BLaER1 treated with 17β-estradiol and CSF1 and Interleukin-3, amounts not matched to agents 10 nM and 100 nM (cell line): ENCODE measurements at regions not wholly inside any gene's neighbourhood (a gene's known extent, or its start where the extent isn't known, plus 50 kb on each side); places are given as distances from the start of the nearest gene placed in this dataset.

Experiments used
- H3K27ac ChIP-seq, 11 experiments: shearing (Covaris generic); formaldehyde crosslinking; 2 replicates each; pipeline ENCODE4 v1.8.1; 2022
- H3K27me3 ChIP-seq, 11 experiments: shearing (Covaris generic); formaldehyde crosslinking; 2 replicates each; pipeline ENCODE4 v1.8.1; 2022
- H3K36me3 ChIP-seq, 11 experiments: shearing (Covaris generic); formaldehyde crosslinking; 2 replicates each; pipeline ENCODE4 v1.8.1; 2022
- H3K4me1 ChIP-seq, 10 experiments: shearing (Covaris generic); formaldehyde crosslinking; 2 replicates each; pipeline ENCODE4 v1.8.1; 2022
- H3K4me2 ChIP-seq, 11 experiments: shearing (Covaris generic); formaldehyde crosslinking; 2 replicates each; pipeline ENCODE4 v1.8.1; 2022
- H3K4me3 ChIP-seq, 10 experiments: shearing (Covaris generic); formaldehyde crosslinking; 2 replicates each; pipeline ENCODE4 v1.8.1; 2022
- H3K9ac ChIP-seq, 11 experiments: shearing (Covaris generic); formaldehyde crosslinking; 2 replicates each; pipeline ENCODE4 v1.8.1; 2022
- H3K9me3 ChIP-seq, 11 experiments: shearing (Covaris generic); formaldehyde crosslinking; replicated peaks in 1 of 11; 2 replicates each; pipeline ENCODE4 v1.8.1; 2022
- H4K20me1 ChIP-seq, 11 experiments: shearing (Covaris generic); formaldehyde crosslinking; 2 replicates each; pipeline ENCODE4 v1.8.1; 2022
- Cebpa-rat ChIP-seq, 11 experiments: shearing (Covaris generic); IDR thresholded peaks; 2 replicates each; pipeline ENCODE4 v1.8.1; 2022

- Histone ChIP-seq H3K4me2 (no peak overlapping the region), H3K27ac (no peak overlapping the region), H3K27me3 (no peaks in the 10 kb centered on the region), H3K4me3 (no peak overlapping the region), H3K36me3 (no peaks in the 10 kb centered on the region), H3K9ac (no peak overlapping the region), H3K4me1 (peaks cover 0 to 26% (median 2%) of the 10 kb centered on the region in 10 experiments; a peak in 8 of 20 replicates), H3K9me3 (peaks cover 2 to 7% (median 4%) of the 10 kb centered on the region in 11 experiments), H4K20me1 (no peaks in the 10 kb centered on the region)
- no peak for TF ChIP-seq Cebpa-rat (IDR thresholded peaks at IDR 0.05)
Measured at GRCh38 chr21:18769599-18769998, 366.0 kb upstream of the TMPRSS15 start.

- H3K27me3 ChIP-seq: no peaks in the 10 kb centered on the region
- H3K9me3 ChIP-seq: peaks cover 8 to 13% (median 10%) of the 10 kb centered on the region in 11 experiments
- H3K4me3 ChIP-seq: no peak overlapping the region
- no peaks in the 10 kb centered on the region for H4K20me1 ChIP-seq
- H3K36me3 ChIP-seq: no peaks in the 10 kb centered on the region
- H3K4me1 ChIP-seq: peaks cover 0 to 13% (median 0%) of the 10 kb centered on the region in 10 experiments; a peak in 7 of 20 replicates
- H3K9ac ChIP-seq: no peak overlapping the region
- no peak for TF ChIP-seq Cebpa-rat (IDR thresholded peaks at IDR 0.05)
- no peak overlapping the region for H3K27ac ChIP-seq
- peak overlapping the region in 2 of 11 experiments; percentile 36 to 37; a peak in 2 of 22 replicates for H3K4me2 ChIP-seq
Measured at GRCh38 chr21:18771845-18772380, 368.3 kb upstream of the TMPRSS15 start.

- peaks cover 8 to 13% (median 10%) of the 10 kb centered on the region in 11 experiments for H3K9me3 ChIP-seq
- 0 out of 22 replicates have a peak overlapping the region, but pooled peaks of 1 of the 11 experiments have one; percentile 3 for H3K27ac ChIP-seq
- no peak overlapping the region for H3K4me3 ChIP-seq
- TF ChIP-seq Cebpa-rat (IDR thresholded peaks at IDR 0.05): no peak
- H3K4me1 ChIP-seq: peaks cover 0 to 13% (median 0%) of the 10 kb centered on the region in 10 experiments; a peak in 7 of 20 replicates
- H3K27me3 ChIP-seq: no peaks in the 10 kb centered on the region
- no peak overlapping the region for H3K9ac ChIP-seq
- no peaks in the 10 kb centered on the region for H3K36me3 ChIP-seq
- H3K4me2 ChIP-seq: peak overlapping the region in 3 of 11 experiments; percentile 31 to 37 (median 36); a peak in 4 of 22 replicates
- no peaks in the 10 kb centered on the region for H4K20me1 ChIP-seq
Measured at GRCh38 chr21:18772404-18772803, 368.8 kb upstream of the TMPRSS15 start.

DNA sequence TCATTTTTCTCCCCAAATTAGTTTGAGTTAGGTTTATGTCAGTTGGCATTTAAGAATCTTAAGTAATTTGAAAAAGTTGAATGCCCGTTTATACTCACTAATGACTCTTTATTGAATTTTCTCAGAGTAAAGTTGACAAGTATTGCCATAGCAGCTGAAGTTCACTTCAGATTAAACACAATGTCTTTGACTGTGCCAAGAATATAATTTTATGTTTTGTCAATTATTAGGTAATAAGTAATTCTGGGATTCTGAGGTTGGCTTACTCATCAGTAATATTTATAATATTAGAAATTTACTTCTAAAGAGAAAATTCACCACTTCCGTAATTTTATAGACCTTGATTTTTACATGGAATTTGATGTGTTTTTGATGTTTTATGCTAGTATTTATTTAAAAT, 369.3 kb upstream of the TMPRSS15 start:
- no peaks in the 10 kb centered on the region for H3K27me3 ChIP-seq
- H3K4me2 ChIP-seq: peak overlapping the region in 3 of 11 experiments; percentile 31 to 37 (median 36); a peak in 4 of 22 replicates
- H4K20me1 ChIP-seq: no peaks in the 10 kb centered on the region
- peaks cover 8 to 13% (median 10%) of the 10 kb centered on the region in 11 experiments for H3K9me3 ChIP-seq
- H3K9ac ChIP-seq: no peak overlapping the region
- peaks cover 0 to 13% (median 0%) of the 10 kb centered on the region in 10 experiments; a peak in 7 of 20 replicates for H3K4me1 ChIP-seq
- 0 out of 22 replicates have a peak overlapping the region, but pooled peaks of 1 of the 11 experiments have one; percentile 3 for H3K27ac ChIP-seq
- H3K4me3 ChIP-seq: no peak overlapping the region
- no peaks in the 10 kb centered on the region for H3K36me3 ChIP-seq
- no peak for TF ChIP-seq Cebpa-rat (IDR thresholded peaks at IDR 0.05)

DNA sequence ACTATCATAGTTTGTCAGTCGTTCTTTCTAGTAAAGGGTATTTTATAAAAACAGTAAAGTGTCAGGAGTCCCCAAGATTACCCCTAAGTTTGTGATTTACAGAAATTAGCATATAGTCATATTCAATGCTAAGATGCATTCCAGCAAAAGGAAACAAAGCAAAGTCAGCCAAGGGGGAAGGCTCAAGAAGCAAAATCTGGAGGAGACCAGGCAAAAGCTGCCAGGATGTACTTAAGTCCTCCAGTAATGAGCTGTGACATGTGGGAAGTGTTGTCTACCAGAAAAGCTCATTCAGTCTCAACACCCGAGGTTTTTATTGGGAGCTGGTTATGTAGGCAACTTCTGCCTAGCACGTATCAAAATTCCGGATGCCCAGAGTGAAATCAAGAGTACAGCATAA, 373.4 kb upstream of the TMPRSS15 start:
- Histone ChIP-seq H3K36me3 (no peaks in the 10 kb centered on the region), H3K4me1 (peaks cover 0 to 10% (median 0%) of the 10 kb centered on the region in 10 experiments; a peak in 7 of 20 replicates), H3K4me3 (no peak overlapping the region), H3K9ac (no peak overlapping the region), H3K9me3 (peaks cover 8 to 13% (median 10%) of the 10 kb centered on the region in 11 experiments), H3K27ac (no peak overlapping the region), H3K27me3 (no peaks in the 10 kb centered on the region), H4K20me1 (no peaks in the 10 kb centered on the region), H3K4me2 (no peak overlapping the region)
- no peak for TF ChIP-seq Cebpa-rat (IDR thresholded peaks at IDR 0.05)

DNA sequence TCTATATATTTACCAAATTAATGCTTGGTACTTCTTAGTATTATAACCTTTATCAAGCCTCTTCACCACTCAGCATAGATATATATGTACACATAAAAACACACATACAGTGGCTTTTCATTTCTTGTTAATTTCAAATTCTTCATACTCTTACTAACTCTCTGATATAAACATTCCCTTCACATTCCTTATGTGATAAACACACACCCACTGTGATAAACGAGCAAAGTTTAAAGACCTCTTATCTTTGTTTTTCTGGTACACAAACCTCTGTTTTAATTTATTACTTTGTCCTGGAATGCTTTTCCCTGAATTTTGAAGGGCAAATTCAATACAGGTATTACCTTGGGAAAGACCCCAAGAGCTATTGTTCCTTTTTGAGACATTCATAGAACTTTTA, 379.1 kb upstream of the TMPRSS15 start:
- Histone ChIP-seq H3K27me3 (no peaks in the 10 kb centered on the region), H3K4me2 (no peak overlapping the region), H3K4me1 (no peaks in the 10 kb centered on the region), H3K9ac (no peak overlapping the region), H3K4me3 (no peak overlapping the region), H4K20me1 (no peaks in the 10 kb centered on the region), H3K9me3 (no peaks in the 10 kb centered on the region), H3K36me3 (no peaks in the 10 kb centered on the region), H3K27ac (no peak overlapping the region)
- no peak for TF ChIP-seq Cebpa-rat (IDR thresholded peaks at IDR 0.05)

GRCh38 chr21:18801468-18801867, 397.9 kb upstream of the TMPRSS15 start:
- Histone ChIP-seq H3K9me3 (peaks cover 0 to 4% (median 0%) of the 10 kb centered on the region in 11 experiments; a peak in 2 of 22 replicates), H3K4me3 (no peak overlapping the region), H4K20me1 (no peaks in the 10 kb centered on the region), H3K4me2 (no peak overlapping the region), H3K27ac (no peak overlapping the region), H3K4me1 (peaks cover 0 to 11% (median 7%) of the 10 kb centered on the region in 10 experiments; a peak in 9 of 20 replicates), H3K9ac (no peak overlapping the region), H3K36me3 (no peaks in the 10 kb centered on the region), H3K27me3 (no peaks in the 10 kb centered on the region)
- TF ChIP-seq Cebpa-rat (IDR thresholded peaks at IDR 0.05): no peak

- peak overlapping the region in 5 of 11 experiments; percentile 10 to 49 (median 31); a peak in 9 of 22 replicates for H3K4me2 ChIP-seq
- H3K4me1 ChIP-seq: peaks cover 0 to 11% (median 7%) of the 10 kb centered on the region in 10 experiments; a peak in 9 of 20 replicates
- TF ChIP-seq Cebpa-rat (IDR thresholded peaks at IDR 0.05): no peak
- H3K27ac ChIP-seq: no peak overlapping the region
- no peaks in the 10 kb centered on the region for H3K27me3 ChIP-seq
- H4K20me1 ChIP-seq: no peaks in the 10 kb centered on the region
- no peak overlapping the region for H3K4me3 ChIP-seq
- H3K36me3 ChIP-seq: no peaks in the 10 kb centered on the region
- H3K9me3 ChIP-seq: peaks cover 0 to 8% (median 0%) of the 10 kb centered on the region in 11 experiments; a peak in 6 of 22 replicates
- H3K9ac ChIP-seq: no peak overlapping the region
Measured at GRCh38 chr21:18803624-18804023, 400.0 kb upstream of the TMPRSS15 start.

DNA sequence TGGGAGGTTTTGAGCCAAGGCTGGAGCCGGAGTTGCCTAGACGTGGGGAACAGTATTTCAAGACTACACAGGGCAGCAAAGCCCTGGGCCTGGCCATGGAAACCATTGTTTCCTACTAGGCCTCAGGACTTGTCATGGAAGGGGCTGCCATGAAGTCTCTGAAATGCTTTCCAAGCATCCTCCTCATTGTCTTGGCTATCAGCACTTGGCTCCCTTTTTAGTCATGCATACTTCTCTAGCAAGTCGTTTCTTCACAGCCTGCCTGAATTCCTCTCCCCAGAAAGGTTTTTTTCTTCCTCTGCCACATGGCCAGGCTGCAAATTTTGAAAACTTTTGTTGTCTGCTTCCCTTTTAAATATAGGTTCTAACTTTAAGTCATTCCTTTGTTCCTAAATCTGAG, 406.6 kb upstream of the TMPRSS15 start:
- H4K20me1 ChIP-seq: no peaks in the 10 kb centered on the region
- H3K27ac ChIP-seq: peak overlapping the region in 2 of 11 experiments; percentile 45 to 81; a peak in 3 of 22 replicates
- no peak overlapping the region for H3K4me3 ChIP-seq
- no peak overlapping the region for H3K4me2 ChIP-seq
- H3K9ac ChIP-seq: no peak overlapping the region
- H3K36me3 ChIP-seq: no peaks in the 10 kb centered on the region; a peak in 1 of 22 replicates
- TF ChIP-seq Cebpa-rat (IDR thresholded peaks at IDR 0.05): no peak
- peaks cover 6 to 30% (median 19%) of the 10 kb centered on the region in 11 experiments; a peak in 19 of 22 replicates for H3K9me3 ChIP-seq
- no peaks in the 10 kb centered on the region for H3K27me3 ChIP-seq
- H3K4me1 ChIP-seq: peaks cover 13 to 30% (median 21%) of the 10 kb centered on the region in 10 experiments
